Colonic mucosa (tissue), 4 donors: ENCODE measurements at regions not wholly inside any gene's neighbourhood (a gene's known extent, or its start where the extent isn't known, plus 50 kb on each side); places are given as distances from the start of the nearest gene placed in this dataset.

Experiments
- DNase-seq: peaks from one replicate; pipeline ENCODE4 v3.0.0-alpha.2; 2020
- H3K27ac ChIP-seq: fragments of 200-600 bp; one replicate; pipeline ENCODE4 v1.8.0; 2021
- H3K27me3 ChIP-seq: fragments of 200-600 bp; one replicate; pipeline ENCODE4 v1.8.0; 2021
- H3K36me3 ChIP-seq: fragments of 200-600 bp; one replicate; pipeline ENCODE4 v1.8.0; 2021
- H3K4me1 ChIP-seq: fragments of 200-600 bp; one replicate; pipeline ENCODE4 v1.8.0; 2021; ENCODE audit warnings: mild to moderate bottlenecking
- H3K4me3 ChIP-seq: fragments of 200-600 bp; one replicate; pipeline ENCODE4 v1.8.0; 2021
- H3K9ac ChIP-seq, 2 donors: one replicate each; pipeline ENCODE4 v1.7.0; 2013; ENCODE audit warnings: control low read depth in 2 of 2, low read depth in 2 of 2, low read length in 2 of 2
- H3K9me3 ChIP-seq: fragments of 200-600 bp; one replicate; pipeline ENCODE4 v1.8.0; 2021
- intact Hi-C: fragments of 100-400 bp; cut with DNase I; formaldehyde crosslinking; loops from one replicate; pipeline ENCODE4 v1.14.1; 2022
- TF ChIP-seq, protein P1 (sequence below): fragments of 200-600 bp; IDR thresholded peaks from one replicate; pipeline ENCODE4 v1.8.0; 2022; ENCODE audit warnings: antibody characterized with exemption, mild to moderate bottlenecking
- donor health status: healthy.
- donor health status: DM: no; HTN: no; CAD: no.
- donor health status: DM: no; HTN: no; CAD: no.

DNA sequence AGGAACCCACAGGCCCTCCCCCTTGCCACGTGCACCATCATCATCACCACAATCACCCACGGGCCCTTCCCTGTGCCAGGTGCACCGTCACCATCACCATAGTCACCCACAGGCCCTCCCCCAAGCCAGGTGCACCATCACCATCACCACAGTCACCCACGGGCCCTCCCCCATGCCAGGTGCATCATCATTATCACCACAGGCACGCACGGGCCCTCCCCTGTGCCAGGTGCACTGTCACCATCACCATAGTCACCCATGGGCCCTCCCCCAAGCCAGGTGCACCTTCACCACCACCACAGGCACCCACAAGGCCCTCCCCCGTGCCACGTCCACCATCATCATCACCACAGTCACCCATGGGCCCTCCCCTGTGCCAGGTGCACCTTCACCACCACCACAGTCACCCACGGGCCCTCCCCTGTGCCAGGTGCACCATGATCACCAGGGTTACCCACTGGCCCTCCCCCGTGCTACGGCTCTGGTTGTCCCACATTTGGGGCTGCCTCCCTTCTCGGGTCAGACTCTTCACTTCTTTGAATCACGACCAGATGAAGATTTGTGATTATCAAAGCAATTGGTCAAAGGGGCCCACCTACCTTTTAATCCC lies 69.1 kb upstream of the OLFM1 start:
- no peak overlapping the region for H3K4me3 ChIP-seq
- H3K27ac ChIP-seq = no peak overlapping the region
- H3K36me3 ChIP-seq = no peaks in the 10 kb centered on the region
- H3K9me3 ChIP-seq = no peaks in the 10 kb centered on the region
- H3K4me1 ChIP-seq = no peaks in the 10 kb centered on the region
- intact Hi-C loops = no loop called here
- no peak for DNase-seq
- H3K9ac ChIP-seq = no peak overlapping the region
- TF ChIP-seq, protein P1, sequence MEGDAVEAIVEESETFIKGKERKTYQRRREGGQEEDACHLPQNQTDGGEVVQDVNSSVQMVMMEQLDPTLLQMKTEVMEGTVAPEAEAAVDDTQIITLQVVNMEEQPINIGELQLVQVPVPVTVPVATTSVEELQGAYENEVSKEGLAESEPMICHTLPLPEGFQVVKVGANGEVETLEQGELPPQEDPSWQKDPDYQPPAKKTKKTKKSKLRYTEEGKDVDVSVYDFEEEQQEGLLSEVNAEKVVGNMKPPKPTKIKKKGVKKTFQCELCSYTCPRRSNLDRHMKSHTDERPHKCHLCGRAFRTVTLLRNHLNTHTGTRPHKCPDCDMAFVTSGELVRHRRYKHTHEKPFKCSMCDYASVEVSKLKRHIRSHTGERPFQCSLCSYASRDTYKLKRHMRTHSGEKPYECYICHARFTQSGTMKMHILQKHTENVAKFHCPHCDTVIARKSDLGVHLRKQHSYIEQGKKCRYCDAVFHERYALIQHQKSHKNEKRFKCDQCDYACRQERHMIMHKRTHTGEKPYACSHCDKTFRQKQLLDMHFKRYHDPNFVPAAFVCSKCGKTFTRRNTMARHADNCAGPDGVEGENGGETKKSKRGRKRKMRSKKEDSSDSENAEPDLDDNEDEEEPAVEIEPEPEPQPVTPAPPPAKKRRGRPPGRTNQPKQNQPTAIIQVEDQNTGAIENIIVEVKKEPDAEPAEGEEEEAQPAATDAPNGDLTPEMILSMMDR = no peak
- H3K27me3 ChIP-seq = no peaks in the 10 kb centered on the region

DNA sequence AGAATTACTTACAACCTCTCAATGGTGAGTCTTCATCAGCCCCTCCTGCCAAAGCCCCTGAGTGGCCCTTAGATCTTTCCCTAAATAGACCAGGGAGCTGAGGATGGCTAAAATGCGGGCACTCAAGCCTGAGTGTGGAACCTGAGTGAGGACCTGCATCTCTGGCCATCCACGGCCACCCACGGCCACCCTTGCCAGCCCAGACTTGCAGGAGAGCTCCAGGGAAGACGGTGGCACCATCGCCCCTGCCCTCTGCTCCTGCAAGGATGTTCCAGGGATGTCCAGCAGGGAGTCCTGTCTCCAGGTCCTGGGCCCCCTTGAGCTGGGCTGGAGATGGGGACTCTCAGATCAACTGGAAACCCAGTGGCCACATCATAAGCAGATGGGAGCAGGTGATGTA lies 68.2 kb upstream of the OLFM1 start:
- intact Hi-C loops = no loop called here
- Histone ChIP-seq H3K36me3 (no peaks in the 10 kb centered on the region), H3K27ac (no peak overlapping the region), H3K4me3 (no peak overlapping the region), H3K9ac (no peak overlapping the region), H3K9me3 (no peaks in the 10 kb centered on the region), H3K4me1 (no peaks in the 10 kb centered on the region), H3K27me3 (no peaks in the 10 kb centered on the region)
- DNase-seq = no peak
- TF ChIP-seq, protein P1 = no peak

DNA sequence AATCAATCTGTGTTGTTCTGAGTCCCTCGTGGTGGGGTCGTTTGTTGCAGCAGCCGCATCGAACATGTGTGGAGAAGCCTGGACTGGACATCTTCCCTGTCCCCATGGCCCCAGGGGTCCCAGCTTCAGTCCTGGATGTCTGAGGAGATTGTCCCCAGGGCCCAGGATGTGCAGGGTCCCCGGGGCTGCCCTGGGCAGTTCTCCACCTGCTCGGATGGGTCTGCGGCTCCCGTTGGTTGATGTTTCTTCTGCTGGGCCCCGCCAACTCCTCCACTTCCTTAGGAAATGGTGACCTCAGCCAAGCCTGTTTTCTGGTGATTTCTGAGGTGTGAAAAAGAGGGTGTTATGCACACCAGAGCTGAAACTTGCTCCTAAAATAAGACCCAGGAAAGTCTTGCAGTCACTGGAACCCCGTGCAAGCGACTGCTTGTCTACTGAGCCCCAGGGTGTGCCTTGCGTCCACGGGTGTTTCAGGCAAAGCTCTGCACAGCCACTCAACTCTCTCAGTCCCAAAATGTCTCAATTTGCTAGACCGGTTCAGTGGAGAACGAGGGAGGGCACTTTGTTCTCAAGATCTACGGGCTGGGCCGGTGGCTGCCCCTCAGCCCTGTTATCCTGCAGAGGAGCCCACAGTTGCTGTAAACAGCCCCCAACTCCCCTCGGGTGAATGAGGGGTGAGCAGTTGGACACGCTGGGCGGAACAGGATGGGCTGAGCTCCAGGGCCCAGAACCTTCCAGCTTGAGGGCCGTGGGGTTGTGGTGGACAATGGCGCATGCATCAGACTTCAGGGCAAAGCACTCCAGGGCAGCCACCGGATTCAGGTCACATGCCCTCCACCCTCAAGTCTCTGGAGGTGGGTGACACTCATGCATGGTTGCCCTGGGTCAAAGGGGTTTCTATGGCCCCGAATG lies 66.7 kb upstream of the OLFM1 start:
- no peaks in the 10 kb centered on the region for H3K27me3 ChIP-seq

DNA sequence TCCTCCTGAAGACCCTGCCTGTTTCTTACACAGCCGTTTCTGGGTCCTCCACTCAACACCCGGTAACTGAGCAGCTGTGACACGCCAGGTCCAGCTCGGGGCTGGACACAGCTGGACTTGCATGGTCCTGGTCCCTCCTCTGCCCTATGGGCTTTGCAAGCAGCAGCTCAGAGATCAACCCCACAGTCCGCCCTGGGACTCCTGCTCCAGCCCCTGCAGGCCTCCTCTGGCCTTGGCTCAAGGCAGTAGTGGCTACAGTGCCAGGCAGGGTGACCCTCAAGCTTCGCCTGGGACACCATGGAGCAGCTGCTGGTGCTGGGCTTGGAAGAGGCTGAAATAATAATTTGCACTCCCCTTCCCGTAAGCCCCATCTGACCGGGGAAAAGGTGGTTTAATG lies 66.1 kb upstream of the OLFM1 start:
- H3K9me3 ChIP-seq = no peaks in the 10 kb centered on the region
- no peak overlapping the region for H3K9ac ChIP-seq
- no peak overlapping the region for H3K27ac ChIP-seq
- H3K36me3 ChIP-seq = no peaks in the 10 kb centered on the region
- no peak for DNase-seq
- H3K4me3 ChIP-seq = no peak overlapping the region
- intact Hi-C loops = no loop called here
- no peaks in the 10 kb centered on the region for H3K4me1 ChIP-seq
- H3K27me3 ChIP-seq = no peaks in the 10 kb centered on the region
- TF ChIP-seq, protein P1 = no peak

More for the DNA sequence above, 66.7 kb upstream of the OLFM1 start:
- Histone ChIP-seq H3K9ac (no peak overlapping the region), H3K4me3 (no peak overlapping the region), H3K9me3 (no peaks in the 10 kb centered on the region), H3K27ac (no peak overlapping the region), H3K36me3 (no peaks in the 10 kb centered on the region), H3K4me1 (no peaks in the 10 kb centered on the region)
- DNase-seq = no peak
- TF ChIP-seq, protein P1 = no peak
- intact Hi-C loops = no loop called here

DNA sequence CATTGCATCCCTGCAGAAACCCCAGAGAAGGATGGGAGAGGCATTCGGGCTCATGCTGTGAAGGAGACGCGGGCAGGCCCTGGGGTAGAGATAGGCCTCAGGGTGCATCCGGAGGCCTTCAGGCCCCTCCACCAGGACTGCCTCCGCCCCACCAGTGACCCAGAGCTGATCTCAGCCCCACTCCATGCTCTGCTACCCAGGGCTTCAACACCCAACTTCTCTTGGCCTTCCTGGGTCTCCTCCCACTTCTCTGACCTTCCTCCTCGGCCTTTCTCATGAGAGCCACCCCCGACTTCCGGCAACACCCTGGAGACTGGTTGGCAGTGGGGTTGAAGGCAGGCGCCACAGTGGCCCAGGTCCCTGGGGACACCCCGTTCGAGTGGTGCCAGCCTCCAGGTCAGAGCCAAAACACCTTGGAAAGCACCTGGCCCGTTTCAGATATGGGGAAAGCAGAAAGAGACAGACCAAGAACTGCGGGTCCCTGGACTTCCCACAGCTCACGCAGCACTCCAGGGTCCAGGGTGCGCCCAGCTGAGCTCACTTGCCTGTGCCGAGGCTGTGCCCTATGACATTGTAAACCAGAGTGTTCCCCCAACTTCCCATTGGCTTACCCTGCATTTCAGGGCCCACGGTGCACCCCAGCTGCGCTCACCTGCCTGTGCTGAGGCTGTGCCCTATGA lies 65.1 kb upstream of the OLFM1 start:
- Histone ChIP-seq H3K27me3 (no peaks in the 10 kb centered on the region), H3K9ac (no peak overlapping the region), H3K4me3 (no peak overlapping the region), H3K4me1 (no peaks in the 10 kb centered on the region), H3K9me3 (no peaks in the 10 kb centered on the region), H3K27ac (no peak overlapping the region), H3K36me3 (no peaks in the 10 kb centered on the region)
- intact Hi-C loops = no loop called here
- TF ChIP-seq, protein P1 = no peak
- no peak for DNase-seq
